Endothelial cell of umbilical vein (primary cell): ENCODE measurements at regions not wholly inside any gene's neighbourhood (a gene's known extent, or its start where the extent isn't known, plus 50 kb on each side); places are given as distances from the start of the nearest gene placed in this dataset.
A peak's percentile ranks its signal among the peaks of the same experiment; 100 is the strongest.

Experiments
- BruUV-seq: library from RNA; stranded (reverse); fragments of 400-500 nt; replicated peaks from 2 replicates; lab custom pipeline; 2021; lab: Mats Ljungman, UMichigan
- CTCF ChIA-PET: fragments of 300-600, 350-600 bp; sonication (Branson Sonifier 250); formaldehyde crosslinking; loops from one replicate; lab custom pipeline; 2021; ENCODE audit warnings: antibody characterized with exemption, inconsistent platforms; lab: Charles Lee
- POLR2A ChIA-PET: fragments of 300-600, 350-600 bp; sonication (Branson Sonifier 250); formaldehyde crosslinking; loops from one replicate; lab custom pipeline; 2021; ENCODE audit warnings: antibody characterized with exemption, inconsistent platforms; lab: Charles Lee
- DNase-seq: peaks from one replicate; pipeline ENCODE4 v3.0.0-alpha.2; 2011; ENCODE audit warnings: low read depth, low spot score
- FAIRE-seq: peaks from 2 replicates; lab custom pipeline; 2011; peaks lifted over from hg19 to GRCh38; lab: Jason Lieb, UNC
- H2AFZ ChIP-seq: 2 replicates; pipeline ENCODE4 v1.6.0; 2012; ENCODE audit warnings: low read depth, low read length, control low read depth, inconsistent platforms
- H3K27ac ChIP-seq: 2 replicates; pipeline ENCODE4 v1.5.1; 2011; ENCODE audit warnings: low read depth, mild to moderate bottlenecking, control low read depth, low read length, moderate library complexity; ENCODE audit not compliant: insufficient read depth
- H3K27me3 ChIP-seq, 2 experiments: 2 replicates each; pipeline versions ENCODE4 v1.6.0 to v1.6.1; 2011; ENCODE audit warnings: low read length in 2 of 2, mixed read lengths in 1 of 2; ENCODE audit not compliant: control insufficient read depth in 2 of 2, insufficient read depth in 2 of 2
- H3K36me3 ChIP-seq, 2 experiments: 2 replicates in 1 of 2; 3 replicates in 1 of 2; pipeline ENCODE4 v1.5.1; 2011; ENCODE audit warnings: low read length in 2 of 2, mild to moderate bottlenecking in 1 of 2, moderate library complexity in 1 of 2; ENCODE audit not compliant: control insufficient read depth in 2 of 2, insufficient read depth in 2 of 2; ENCODE audit errors: extremely low read depth in 1 of 2
- H3K4me1 ChIP-seq: 3 replicates; pipeline ENCODE4 v1.5.1; 2011; ENCODE audit warnings: mild to moderate bottlenecking, low read length; ENCODE audit not compliant: control insufficient read depth, insufficient read depth; ENCODE audit errors: extremely low read depth
- H3K4me2 ChIP-seq: 2 replicates; pipeline ENCODE4 v1.6.1; 2011; ENCODE audit warnings: low read length, control low read depth, mixed read lengths; ENCODE audit not compliant: insufficient read depth
- H3K4me3 ChIP-seq, 3 experiments: fragments of 200-600 bp in 1 of 3; sonication (generic), shearing (Covaris generic) in 1 of 3; replicated peaks in 1 of 3; 2 replicates each; pipeline ENCODE4 v1.5.1; 2011 to 2016; ENCODE audit warnings: control low read depth in 3 of 3, low read length in 3 of 3, mild to moderate bottlenecking in 2 of 3, inconsistent platforms in 1 of 3, low read depth in 1 of 3, moderate library complexity in 1 of 3; ENCODE audit not compliant: insufficient read depth in 1 of 3
- H3K79me2 ChIP-seq: 2 replicates; pipeline ENCODE4 v1.6.0; 2012; ENCODE audit warnings: low read length, inconsistent platforms; ENCODE audit not compliant: control insufficient read depth, insufficient read depth
- H3K9ac ChIP-seq: replicated peaks from 2 replicates; pipeline ENCODE3; 2011; ENCODE audit warnings: low read length, control low read depth; ENCODE audit not compliant: insufficient read depth; ENCODE audit errors: extremely low read depth
- H3K9me1 ChIP-seq: replicated peaks from 3 replicates; pipeline ENCODE4 v1.6.0; 2011; ENCODE audit warnings: mild to moderate bottlenecking, low read length; ENCODE audit not compliant: control insufficient read depth, insufficient read depth; ENCODE audit errors: extremely low read depth
- H3K9me3 ChIP-seq: replicated peaks from 2 replicates; pipeline ENCODE4 v1.5.1; 2012; ENCODE audit warnings: low read length, inconsistent platforms; ENCODE audit not compliant: control insufficient read depth, insufficient read depth
- H4K20me1 ChIP-seq: replicated peaks from 2 replicates; pipeline ENCODE3; 2011; ENCODE audit warnings: mild to moderate bottlenecking, low read length; ENCODE audit not compliant: control insufficient read depth, insufficient read depth; ENCODE audit errors: extremely low read depth
- EZH2 ChIP-seq: IDR thresholded peaks from 2 replicates; pipeline ENCODE4 v1.6.1; 2012; ENCODE audit warnings: borderline replicate concordance, low read depth, mild to moderate bottlenecking, moderate library complexity, low read length, inconsistent platforms; ENCODE audit not compliant: severe bottlenecking
- FOS ChIP-seq: IDR thresholded peaks from 2 replicates; pipeline ENCODE4 v1.6.1; 2011; ENCODE audit warnings: mild to moderate bottlenecking, low read length, moderate library complexity, borderline replicate concordance; ENCODE audit not compliant: insufficient read depth
- GATA2 ChIP-seq: IDR thresholded peaks from 2 replicates; pipeline ENCODE4 v1.7.0; 2011; ENCODE audit warnings: low read depth, mild to moderate bottlenecking, moderate library complexity, mixed read lengths, low read length; ENCODE audit not compliant: insufficient read length, insufficient read depth
- JUN ChIP-seq: IDR thresholded peaks from 2 replicates; pipeline ENCODE4 v1.6.1; 2011; ENCODE audit warnings: borderline replicate concordance, low read depth; ENCODE audit not compliant: insufficient read length, insufficient read depth
- MAX ChIP-seq: IDR thresholded peaks from 2 replicates; pipeline ENCODE4 v1.6.1; 2011; ENCODE audit not compliant: insufficient read depth, insufficient read length
- MYC ChIP-seq: IDR thresholded peaks from one replicate; pipeline ENCODE4 v1.6.1; 2011; ENCODE audit warnings: mild to moderate bottlenecking, low read depth, low read length
- POLR2A ChIP-seq: IDR thresholded peaks from 2 replicates; pipeline ENCODE4 v1.6.1; 2012; ENCODE audit warnings: low read depth, mild to moderate bottlenecking, control low read depth, low read length
- POLR2AphosphoS5 ChIP-seq: IDR thresholded peaks from 2 replicates; pipeline ENCODE4 v1.6.1; 2012; ENCODE audit warnings: low read depth, mild to moderate bottlenecking, control low read depth, low read length, moderate library complexity; ENCODE audit not compliant: insufficient read depth
- dilution Hi-C: fragments of 300-500 bp; cut with MboI; formaldehyde crosslinking; loops from one replicate; pipeline ENCODE4 v1.15.0; 2019; ENCODE audit warnings: low sequenced_read_pairs; ENCODE audit not compliant: extremely low pct_ligation_motif_present
- intact Hi-C: fragments of 100-400 bp; cut with micrococcal nuclease; formaldehyde crosslinking; loops from one replicate; pipeline ENCODE4 v1.10.0; 2022
- TF ChIP-seq, protein P1 (sequence below), 2 donors: IDR thresholded peaks; 1 replicate in 1 of 2; 2 replicates in 1 of 2; pipeline ENCODE4 v1.5.1; 2011; ENCODE audit warnings: low read length in 2 of 2, mild to moderate bottlenecking in 2 of 2, moderate library complexity in 2 of 2, control low read depth in 1 of 2, inconsistent platforms in 1 of 2, low read depth in 1 of 2; ENCODE audit not compliant: insufficient read depth in 1 of 2; ENCODE audit errors: extremely low read depth in 1 of 2

GRCh38 chr21:16535102-16535422, 805.3 kb downstream of the USP25 start:
- ChIA-PET CTCF (no interaction called here), POLR2A (no interaction called here)
- intact Hi-C loops = loop anchor here (10.0 kb wide), 1 partner anchor 420 kb away; no protein-coding TSS in a partner anchor
- H3K27ac ChIP-seq = no peak overlapping the region
- DNase-seq = peak; percentile 61
- no peak for FAIRE-seq
- dilution Hi-C loops = no loop called here
- H3K27me3 ChIP-seq = no peaks in the 10 kb centered on the region
- no peak overlapping the region for H3K9ac ChIP-seq
- H3K79me2 ChIP-seq = peaks cover 22% of the 10 kb centered on the region
- H3K9me1 ChIP-seq = no peaks in the 10 kb centered on the region
- TF ChIP-seq MAX (no peak), JUN (no peak), EZH2 (no peak), GATA2 (no peak), POLR2A (no peak), POLR2AphosphoS5 (no peak), MYC (no peak), FOS (no peak)
- TF ChIP-seq, protein P1, sequence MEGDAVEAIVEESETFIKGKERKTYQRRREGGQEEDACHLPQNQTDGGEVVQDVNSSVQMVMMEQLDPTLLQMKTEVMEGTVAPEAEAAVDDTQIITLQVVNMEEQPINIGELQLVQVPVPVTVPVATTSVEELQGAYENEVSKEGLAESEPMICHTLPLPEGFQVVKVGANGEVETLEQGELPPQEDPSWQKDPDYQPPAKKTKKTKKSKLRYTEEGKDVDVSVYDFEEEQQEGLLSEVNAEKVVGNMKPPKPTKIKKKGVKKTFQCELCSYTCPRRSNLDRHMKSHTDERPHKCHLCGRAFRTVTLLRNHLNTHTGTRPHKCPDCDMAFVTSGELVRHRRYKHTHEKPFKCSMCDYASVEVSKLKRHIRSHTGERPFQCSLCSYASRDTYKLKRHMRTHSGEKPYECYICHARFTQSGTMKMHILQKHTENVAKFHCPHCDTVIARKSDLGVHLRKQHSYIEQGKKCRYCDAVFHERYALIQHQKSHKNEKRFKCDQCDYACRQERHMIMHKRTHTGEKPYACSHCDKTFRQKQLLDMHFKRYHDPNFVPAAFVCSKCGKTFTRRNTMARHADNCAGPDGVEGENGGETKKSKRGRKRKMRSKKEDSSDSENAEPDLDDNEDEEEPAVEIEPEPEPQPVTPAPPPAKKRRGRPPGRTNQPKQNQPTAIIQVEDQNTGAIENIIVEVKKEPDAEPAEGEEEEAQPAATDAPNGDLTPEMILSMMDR (IDR thresholded peaks at IDR 0.05; ENCODE audit: extremely low read depth in 1 of 2, insufficient read depth in 1 of 2, low read depth in 1 of 2, low read length in 2 of 2) = no peak
- H3K4me3 ChIP-seq = no peak overlapping the region
- H3K4me1 ChIP-seq = peaks cover 56% of the 10 kb centered on the region
- no peak overlapping the region for H2AFZ ChIP-seq
- no peaks in the 10 kb centered on the region for H3K9me3 ChIP-seq
- BruUV-seq = no TSS peak
- no peaks in the 10 kb centered on the region for H4K20me1 ChIP-seq
- H3K36me3 ChIP-seq = no peaks in the 10 kb centered on the region
- no peak overlapping the region for H3K4me2 ChIP-seq
